Muscle of leg (tissue), 3 donors: ENCODE measurements at regions not wholly inside any gene's neighbourhood (a gene's known extent, or its start where the extent isn't known, plus 50 kb on each side); places are given as distances from the start of the nearest gene placed in this dataset.
"Not testable (repeated sequence)": the region's sequence is repeated elsewhere in the genome, so short reads cannot be mapped to it uniquely, and the experiment has no call there.

Experiments
- DNase-seq: peaks from one replicate; pipeline ENCODE4 v3.0.0; 2013
- H3K27ac ChIP-seq: one replicate; pipeline ENCODE4 v1.5.1; 2013; ENCODE audit warnings: mild to moderate bottlenecking, low read length, control low read depth
- H3K27me3 ChIP-seq: one replicate; pipeline ENCODE4 v1.6.1; 2013; ENCODE audit warnings: low read length; ENCODE audit not compliant: control insufficient read depth, insufficient read depth
- H3K36me3 ChIP-seq: one replicate; pipeline ENCODE4 v1.6.1; 2013; ENCODE audit warnings: low read length; ENCODE audit not compliant: control insufficient read depth, insufficient read depth
- H3K4me1 ChIP-seq: one replicate; pipeline ENCODE4 v1.6.1; 2013; ENCODE audit warnings: low read length; ENCODE audit not compliant: control insufficient read depth, insufficient read depth
- H3K4me3 ChIP-seq: one replicate; pipeline ENCODE4 v1.5.1; 2013; ENCODE audit warnings: low read length, control low read depth
- H3K9me3 ChIP-seq: replicated peaks from 2 replicates; pipeline ENCODE4 v1.6.1; 2013; ENCODE audit warnings: low read depth, low read length; ENCODE audit not compliant: control insufficient read depth
- WGBS: methylation state at CpG from one replicate; pipeline ENCODE4 v1.1.5; 2013; ENCODE audit warnings: missing lambda C conversion rate; ENCODE audit not compliant: insufficient coverage; 5-methylcytosine and 5-hydroxymethylcytosine counted together

- not testable (repeated sequence) for H3K4me3 ChIP-seq
These were observed 255.7 kb upstream of the SPTLC3 start for GRCh38 chr20:12752900-12753693.

GRCh38 chr20:12753742-12754141 lies 255.0 kb upstream of the SPTLC3 start:
- H3K36me3 ChIP-seq, H3K9me3 ChIP-seq, DNase-seq, H3K4me3 ChIP-seq, H3K27ac ChIP-seq, H3K4me1 ChIP-seq, H3K27me3 ChIP-seq: not testable (repeated sequence)
- no CpG with 5 or more reads among the region's 3 CpGs for WGBS

More at GRCh38 chr20:12752900-12753693, 255.7 kb upstream of the SPTLC3 start:
- H3K27me3 ChIP-seq, H3K36me3 ChIP-seq, H3K9me3 ChIP-seq, DNase-seq, H3K4me1 ChIP-seq, H3K27ac ChIP-seq: not testable (repeated sequence)
- 81% methylated on average over 5 of the region's 9 CpGs for WGBS

GRCh38 chr20:12759493-12759892 lies 249.3 kb upstream of the SPTLC3 start:
- not testable (repeated sequence) for H3K4me1 ChIP-seq, H3K4me3 ChIP-seq, H3K27me3 ChIP-seq, H3K9me3 ChIP-seq, H3K36me3 ChIP-seq, DNase-seq, H3K27ac ChIP-seq
- no CpG with 5 or more reads among the region's 5 CpGs for WGBS

- no peaks in the 10 kb centered on the region for H3K27me3 ChIP-seq
- H3K4me1 ChIP-seq, result peaks cover 5% of the 10 kb centered on the region
- no peaks in the 10 kb centered on the region for H3K9me3 ChIP-seq
- WGBS, result 22% methylated on average over 4 of the region's 7 CpGs
- no peak for DNase-seq
- H3K27ac ChIP-seq, result no peak overlapping the region
- no peaks in the 10 kb centered on the region for H3K36me3 ChIP-seq
- no peak overlapping the region for H3K4me3 ChIP-seq
These were observed 246.0 kb upstream of the SPTLC3 start for GRCh38 chr20:12762725-12763124.

GRCh38 chr20:12763406-12763805 lies 245.4 kb upstream of the SPTLC3 start:
- WGBS, result 75% methylated on average over 1 of the region's 1 CpG
- DNase-seq, result no peak
- no peaks in the 10 kb centered on the region for H3K9me3 ChIP-seq

GRCh38 chr20:12764053-12764452 lies 244.7 kb upstream of the SPTLC3 start:
- WGBS, result 74% methylated on average over 5 of the region's 5 CpGs
- no peaks in the 10 kb centered on the region for H3K27me3 ChIP-seq
- H3K9me3 ChIP-seq, result no peaks in the 10 kb centered on the region
- peaks cover 5% of the 10 kb centered on the region for H3K4me1 ChIP-seq
- no peaks in the 10 kb centered on the region for H3K36me3 ChIP-seq
- H3K4me3 ChIP-seq, result no peak overlapping the region
- no peak overlapping the region for H3K27ac ChIP-seq
- no peak for DNase-seq

More at GRCh38 chr20:12763406-12763805, 245.4 kb upstream of the SPTLC3 start:
- Histone ChIP-seq H3K27me3 (no peaks in the 10 kb centered on the region), H3K4me3 (no peak overlapping the region), H3K4me1 (peaks cover 5% of the 10 kb centered on the region), H3K36me3 (no peaks in the 10 kb centered on the region), H3K27ac (no peak overlapping the region)

GRCh38 chr20:12764851-12765250 lies 243.9 kb upstream of the SPTLC3 start:
- no peaks in the 10 kb centered on the region for H3K27me3 ChIP-seq
- DNase-seq, result no peak
- H3K9me3 ChIP-seq, result no peaks in the 10 kb centered on the region
- no CpG with 5 or more reads among the region's 1 CpG for WGBS
- H3K36me3 ChIP-seq, result no peaks in the 10 kb centered on the region
- no peak overlapping the region for H3K4me3 ChIP-seq
- peaks cover 5% of the 10 kb centered on the region for H3K4me1 ChIP-seq
- H3K27ac ChIP-seq, result no peak overlapping the region

- no CpG with 5 or more reads among the region's 2 CpGs for WGBS
- DNase-seq, result peak; percentile 83
- Histone ChIP-seq H3K4me3 (no peak overlapping the region), H3K36me3 (no peaks in the 10 kb centered on the region), H3K9me3 (no peaks in the 10 kb centered on the region), H3K4me1 (no peaks in the 10 kb centered on the region), H3K27ac (no peak overlapping the region), H3K27me3 (no peaks in the 10 kb centered on the region)
These were observed 234.8 kb upstream of the SPTLC3 start for GRCh38 chr20:12773936-12774335.

- no peaks in the 10 kb centered on the region for H3K36me3 ChIP-seq
These were observed 233.7 kb upstream of the SPTLC3 start for GRCh38 chr20:12775041-12775440.

GRCh38 chr20:12777016-12777415 lies 231.8 kb upstream of the SPTLC3 start:
- Histone ChIP-seq H3K9me3 (no peaks in the 10 kb centered on the region), H3K27me3 (no peaks in the 10 kb centered on the region), H3K4me3 (no peak overlapping the region), H3K4me1 (no peaks in the 10 kb centered on the region), H3K36me3 (no peaks in the 10 kb centered on the region), H3K27ac (no peak overlapping the region)
- DNase-seq, result no peak
- WGBS, result no CpG with 5 or more reads among the region's 5 CpGs

More at GRCh38 chr20:12775041-12775440, 233.7 kb upstream of the SPTLC3 start:
- H3K9me3 ChIP-seq, result no peaks in the 10 kb centered on the region
- no CpG with 5 or more reads among the region's 5 CpGs for WGBS
- peak; percentile 30 for DNase-seq
- no peaks in the 10 kb centered on the region for H3K27me3 ChIP-seq
- no peak overlapping the region for H3K27ac ChIP-seq
- no peaks in the 10 kb centered on the region for H3K4me1 ChIP-seq
- H3K4me3 ChIP-seq, result no peak overlapping the region
